ENCODE measurements at regions not wholly inside any gene's neighbourhood (a gene's known extent, or its start where the extent isn't known, plus 50 kb on each side); places are given as distances from the start of the nearest gene placed in this dataset.

DNA sequence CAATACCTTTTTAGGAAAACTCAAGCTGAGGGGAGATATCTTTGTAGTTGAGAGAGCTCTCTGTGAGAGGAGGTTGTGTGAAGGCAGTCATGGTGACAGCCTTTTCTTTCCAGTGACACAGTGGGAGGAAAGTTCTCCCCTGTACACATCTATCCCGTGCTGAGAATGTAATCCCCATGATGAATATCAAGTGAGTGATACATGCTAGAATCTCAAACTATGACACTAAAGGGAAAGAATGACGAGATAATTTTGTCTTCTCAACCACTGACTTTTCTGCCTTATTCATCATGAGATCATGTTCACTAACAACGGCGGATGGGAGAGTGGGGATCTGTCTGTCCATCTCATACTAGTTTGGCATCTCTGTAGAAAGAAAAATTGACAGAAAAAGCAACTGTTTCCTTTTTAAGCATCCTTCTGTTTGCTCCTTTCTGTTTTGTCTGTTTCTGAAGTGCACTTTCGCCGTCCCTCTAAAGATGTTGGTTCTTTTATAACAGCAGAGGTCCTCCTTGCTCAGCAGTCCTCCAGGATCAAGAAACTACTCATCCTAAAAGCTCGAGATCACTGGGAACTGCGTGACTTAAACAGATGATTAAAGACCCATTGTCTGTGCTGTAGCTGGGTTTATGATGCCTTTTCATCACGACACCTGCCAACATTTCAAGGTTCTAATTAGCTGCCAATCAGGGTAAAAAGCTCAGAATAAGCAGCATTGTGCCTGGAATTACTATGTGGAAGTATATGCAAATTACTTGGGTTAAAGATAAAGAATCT is 137.6 kb downstream of the DCK start:
- TF ChIP-seq, protein P1, sequence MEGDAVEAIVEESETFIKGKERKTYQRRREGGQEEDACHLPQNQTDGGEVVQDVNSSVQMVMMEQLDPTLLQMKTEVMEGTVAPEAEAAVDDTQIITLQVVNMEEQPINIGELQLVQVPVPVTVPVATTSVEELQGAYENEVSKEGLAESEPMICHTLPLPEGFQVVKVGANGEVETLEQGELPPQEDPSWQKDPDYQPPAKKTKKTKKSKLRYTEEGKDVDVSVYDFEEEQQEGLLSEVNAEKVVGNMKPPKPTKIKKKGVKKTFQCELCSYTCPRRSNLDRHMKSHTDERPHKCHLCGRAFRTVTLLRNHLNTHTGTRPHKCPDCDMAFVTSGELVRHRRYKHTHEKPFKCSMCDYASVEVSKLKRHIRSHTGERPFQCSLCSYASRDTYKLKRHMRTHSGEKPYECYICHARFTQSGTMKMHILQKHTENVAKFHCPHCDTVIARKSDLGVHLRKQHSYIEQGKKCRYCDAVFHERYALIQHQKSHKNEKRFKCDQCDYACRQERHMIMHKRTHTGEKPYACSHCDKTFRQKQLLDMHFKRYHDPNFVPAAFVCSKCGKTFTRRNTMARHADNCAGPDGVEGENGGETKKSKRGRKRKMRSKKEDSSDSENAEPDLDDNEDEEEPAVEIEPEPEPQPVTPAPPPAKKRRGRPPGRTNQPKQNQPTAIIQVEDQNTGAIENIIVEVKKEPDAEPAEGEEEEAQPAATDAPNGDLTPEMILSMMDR (IDR thresholded peaks at IDR 0.05): no peak
- no peak for TF ChIP-seq POLR2AphosphoS5 (IDR thresholded peaks at IDR 0.05)
- TF ChIP-seq POLR2A (IDR thresholded peaks at IDR 0.05): no peak
- TF ChIP-seq EP300 (IDR thresholded peaks at IDR 0.05; ENCODE audit: low read depth): no peak
